HCT116 (cell line): ENCODE measurements at regions not wholly inside any gene's neighbourhood (a gene's known extent, or its start where the extent isn't known, plus 50 kb on each side); places are given as distances from the start of the nearest gene placed in this dataset.

ENCODE experiments used
- EZH2phosphoT487 ChIP-seq: fragments of 200-600 bp; IDR thresholded peaks from 2 replicates; pipeline ENCODE4 v1.6.1; 2018; ENCODE audit warnings: antibody characterized with exemption, borderline replicate concordance
- POLR2A ChIP-seq: IDR thresholded peaks from 2 replicates; pipeline ENCODE4 v1.7.0; 2011; ENCODE audit warnings: borderline replicate concordance; ENCODE audit not compliant: insufficient read depth, insufficient read length; ENCODE audit errors: extremely low read depth
- POLR2AphosphoS5 ChIP-seq: IDR thresholded peaks from 2 replicates; pipeline ENCODE4 v1.6.1; 2011; ENCODE audit warnings: mild to moderate bottlenecking, low read depth, low read length, moderate library complexity
- SIN3A ChIP-seq: IDR thresholded peaks from 2 replicates; pipeline ENCODE4 v1.6.1; 2012; ENCODE audit warnings: low read depth
- SRF ChIP-seq: IDR thresholded peaks from 2 replicates; pipeline ENCODE4 v1.6.1; 2012; ENCODE audit warnings: low read depth
- ZNF274 ChIP-seq: fragments of 200-500 bp; sonication (Bioruptor generic); IDR thresholded peaks from 2 replicates; pipeline ENCODE4 v1.6.1; 2014; ENCODE audit warnings: mild to moderate bottlenecking, low read depth, low read length, inconsistent platforms
- TF ChIP-seq, protein P1 (sequence below): IDR thresholded peaks from 2 replicates; pipeline ENCODE4 v1.6.1; 2012; ENCODE audit warnings: low read depth
- TF ChIP-seq, protein P2 (sequence below): IDR thresholded peaks from 2 replicates; pipeline ENCODE4 v1.6.1; 2012
- TF ChIP-seq, protein P3 (sequence below): IDR thresholded peaks from 2 replicates; pipeline ENCODE4 v1.6.1; 2011; ENCODE audit warnings: mild to moderate bottlenecking, low read length, moderate library complexity; ENCODE audit not compliant: insufficient replicate concordance; ENCODE audit errors: extremely low read depth
- TF ChIP-seq, protein P4 (sequence below): IDR thresholded peaks from 2 replicates; pipeline ENCODE4 v1.6.1; 2012

DNA sequence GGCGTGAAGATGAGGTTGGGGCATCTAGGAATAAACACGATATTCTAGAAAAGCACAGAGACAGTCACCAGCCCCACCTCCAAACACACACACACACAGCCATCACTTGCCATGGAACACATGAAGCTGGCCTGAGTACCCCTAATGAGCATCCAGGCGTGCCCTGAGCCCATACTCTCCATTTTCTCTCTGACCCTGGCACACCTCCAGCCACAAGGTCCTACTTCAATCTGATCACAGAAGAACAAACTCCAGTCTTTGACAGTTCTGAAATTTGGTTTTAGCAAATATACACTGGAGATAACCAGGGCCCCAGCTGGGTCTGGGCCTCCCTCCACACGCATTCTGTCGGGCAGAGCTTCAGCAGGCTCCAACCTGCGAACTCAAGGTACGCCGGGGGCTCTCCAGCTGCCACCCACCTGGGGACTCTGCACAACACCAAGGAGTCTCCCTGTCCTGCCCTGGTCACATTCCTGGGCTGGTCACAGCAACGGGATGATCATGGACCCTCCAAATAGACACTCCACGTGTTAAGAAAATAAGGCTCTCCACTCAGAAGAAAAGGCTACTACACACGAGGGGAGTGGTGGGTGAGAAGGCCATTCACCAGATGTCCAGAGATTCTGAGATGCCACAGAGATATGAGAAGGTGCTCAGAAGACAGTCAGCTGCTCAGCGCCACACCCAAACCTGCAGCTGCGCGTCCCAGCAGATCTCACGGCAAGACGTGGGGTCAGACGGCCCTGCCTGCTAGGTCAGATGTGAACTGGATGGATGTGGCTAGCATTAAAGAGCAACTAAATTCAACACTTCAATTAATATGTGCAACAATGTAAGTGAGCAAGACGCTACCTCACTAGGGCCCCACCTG is 57.0 kb upstream of the PNMA1 start (continued):
- TF ChIP-seq, protein P1, sequence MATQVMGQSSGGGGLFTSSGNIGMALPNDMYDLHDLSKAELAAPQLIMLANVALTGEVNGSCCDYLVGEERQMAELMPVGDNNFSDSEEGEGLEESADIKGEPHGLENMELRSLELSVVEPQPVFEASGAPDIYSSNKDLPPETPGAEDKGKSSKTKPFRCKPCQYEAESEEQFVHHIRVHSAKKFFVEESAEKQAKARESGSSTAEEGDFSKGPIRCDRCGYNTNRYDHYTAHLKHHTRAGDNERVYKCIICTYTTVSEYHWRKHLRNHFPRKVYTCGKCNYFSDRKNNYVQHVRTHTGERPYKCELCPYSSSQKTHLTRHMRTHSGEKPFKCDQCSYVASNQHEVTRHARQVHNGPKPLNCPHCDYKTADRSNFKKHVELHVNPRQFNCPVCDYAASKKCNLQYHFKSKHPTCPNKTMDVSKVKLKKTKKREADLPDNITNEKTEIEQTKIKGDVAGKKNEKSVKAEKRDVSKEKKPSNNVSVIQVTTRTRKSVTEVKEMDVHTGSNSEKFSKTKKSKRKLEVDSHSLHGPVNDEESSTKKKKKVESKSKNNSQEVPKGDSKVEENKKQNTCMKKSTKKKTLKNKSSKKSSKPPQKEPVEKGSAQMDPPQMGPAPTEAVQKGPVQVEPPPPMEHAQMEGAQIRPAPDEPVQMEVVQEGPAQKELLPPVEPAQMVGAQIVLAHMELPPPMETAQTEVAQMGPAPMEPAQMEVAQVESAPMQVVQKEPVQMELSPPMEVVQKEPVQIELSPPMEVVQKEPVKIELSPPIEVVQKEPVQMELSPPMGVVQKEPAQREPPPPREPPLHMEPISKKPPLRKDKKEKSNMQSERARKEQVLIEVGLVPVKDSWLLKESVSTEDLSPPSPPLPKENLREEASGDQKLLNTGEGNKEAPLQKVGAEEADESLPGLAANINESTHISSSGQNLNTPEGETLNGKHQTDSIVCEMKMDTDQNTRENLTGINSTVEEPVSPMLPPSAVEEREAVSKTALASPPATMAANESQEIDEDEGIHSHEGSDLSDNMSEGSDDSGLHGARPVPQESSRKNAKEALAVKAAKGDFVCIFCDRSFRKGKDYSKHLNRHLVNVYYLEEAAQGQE, result no peak
- TF ChIP-seq ZNF274, result no peak
- TF ChIP-seq SRF, result no peak
- TF ChIP-seq EZH2phosphoT487, result no peak
- no peak for TF ChIP-seq POLR2A
- TF ChIP-seq, protein P2, sequence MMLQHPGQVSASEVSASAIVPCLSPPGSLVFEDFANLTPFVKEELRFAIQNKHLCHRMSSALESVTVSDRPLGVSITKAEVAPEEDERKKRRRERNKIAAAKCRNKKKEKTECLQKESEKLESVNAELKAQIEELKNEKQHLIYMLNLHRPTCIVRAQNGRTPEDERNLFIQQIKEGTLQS, result no peak
- no peak for TF ChIP-seq SIN3A
- TF ChIP-seq, protein P3, sequence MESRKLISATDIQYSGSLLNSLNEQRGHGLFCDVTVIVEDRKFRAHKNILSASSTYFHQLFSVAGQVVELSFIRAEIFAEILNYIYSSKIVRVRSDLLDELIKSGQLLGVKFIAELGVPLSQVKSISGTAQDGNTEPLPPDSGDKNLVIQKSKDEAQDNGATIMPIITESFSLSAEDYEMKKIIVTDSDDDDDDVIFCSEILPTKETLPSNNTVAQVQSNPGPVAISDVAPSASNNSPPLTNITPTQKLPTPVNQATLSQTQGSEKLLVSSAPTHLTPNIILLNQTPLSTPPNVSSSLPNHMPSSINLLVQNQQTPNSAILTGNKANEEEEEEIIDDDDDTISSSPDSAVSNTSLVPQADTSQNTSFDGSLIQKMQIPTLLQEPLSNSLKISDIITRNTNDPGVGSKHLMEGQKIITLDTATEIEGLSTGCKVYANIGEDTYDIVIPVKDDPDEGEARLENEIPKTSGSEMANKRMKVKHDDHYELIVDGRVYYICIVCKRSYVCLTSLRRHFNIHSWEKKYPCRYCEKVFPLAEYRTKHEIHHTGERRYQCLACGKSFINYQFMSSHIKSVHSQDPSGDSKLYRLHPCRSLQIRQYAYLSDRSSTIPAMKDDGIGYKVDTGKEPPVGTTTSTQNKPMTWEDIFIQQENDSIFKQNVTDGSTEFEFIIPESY, result no peak
- TF ChIP-seq, protein P4, sequence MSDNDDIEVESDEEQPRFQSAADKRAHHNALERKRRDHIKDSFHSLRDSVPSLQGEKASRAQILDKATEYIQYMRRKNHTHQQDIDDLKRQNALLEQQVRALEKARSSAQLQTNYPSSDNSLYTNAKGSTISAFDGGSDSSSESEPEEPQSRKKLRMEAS, result no peak
- no peak for TF ChIP-seq POLR2AphosphoS5
